ENCODE measurements at regions not wholly inside any gene's neighbourhood (a gene's known extent, or its start where the extent isn't known, plus 50 kb on each side); places are given as distances from the start of the nearest gene placed in this dataset.

DNA sequence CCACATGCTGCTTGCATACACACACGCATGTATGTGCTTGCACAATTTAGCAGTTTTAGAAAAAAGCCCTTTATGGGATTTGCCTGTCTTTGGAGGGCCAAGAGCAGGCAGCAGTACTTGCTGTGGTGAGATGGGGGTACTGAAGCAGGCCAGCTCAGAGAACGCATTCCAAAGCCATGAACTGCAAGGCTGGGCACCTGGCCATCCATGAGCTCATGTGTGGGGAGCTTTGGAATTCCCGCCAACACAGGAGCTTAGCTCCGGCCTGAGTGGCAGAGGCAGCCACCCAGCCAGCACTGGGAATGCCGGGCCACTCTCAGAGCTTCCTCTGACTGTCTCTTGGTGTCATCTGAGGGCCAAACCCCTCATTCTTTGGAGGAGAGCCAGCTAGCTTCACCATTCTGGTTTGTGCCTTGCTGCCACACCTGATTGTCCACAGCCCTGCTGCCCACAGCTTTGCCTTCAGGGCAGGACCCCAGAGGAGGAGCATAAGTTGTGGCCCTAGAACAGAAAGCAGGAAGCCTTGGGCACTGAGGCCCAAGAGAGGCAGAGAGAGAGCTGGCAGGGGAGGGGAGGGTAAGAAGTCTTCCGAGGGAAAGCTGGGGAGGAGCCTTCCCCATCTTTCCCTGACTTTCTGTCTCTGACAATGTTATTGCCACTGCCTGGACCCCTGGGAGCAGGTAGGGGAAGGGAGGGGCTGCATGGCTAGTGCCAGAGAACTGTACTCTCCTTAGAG lies 92.1 kb upstream of the POU3F1 start:
- DNase-seq (ENCODE audit: low read depth, low spot score): peak; percentile 66

DNA sequence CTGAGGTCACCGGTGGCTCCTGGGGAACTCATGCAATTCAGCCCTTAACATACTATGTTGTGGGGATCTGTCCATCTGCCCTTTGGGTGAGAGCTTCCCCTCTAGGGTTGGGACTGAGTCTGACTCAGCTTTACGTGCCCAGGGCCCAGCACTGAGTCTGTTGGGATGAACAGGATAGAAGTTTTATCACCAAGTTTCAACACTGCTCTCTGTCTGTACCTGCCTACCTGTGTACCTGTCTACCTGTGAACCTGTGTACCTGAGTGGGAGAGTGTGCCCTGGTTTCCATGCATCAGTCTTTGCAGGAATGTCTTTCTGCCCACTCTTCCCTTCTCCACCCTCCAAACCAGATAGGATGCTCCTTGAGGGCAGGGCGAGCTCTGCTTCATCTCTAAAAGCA lies 90.6 kb upstream of the POU3F1 start:
- no peak for DNase-seq (ENCODE audit: low read depth, low spot score)

DNA sequence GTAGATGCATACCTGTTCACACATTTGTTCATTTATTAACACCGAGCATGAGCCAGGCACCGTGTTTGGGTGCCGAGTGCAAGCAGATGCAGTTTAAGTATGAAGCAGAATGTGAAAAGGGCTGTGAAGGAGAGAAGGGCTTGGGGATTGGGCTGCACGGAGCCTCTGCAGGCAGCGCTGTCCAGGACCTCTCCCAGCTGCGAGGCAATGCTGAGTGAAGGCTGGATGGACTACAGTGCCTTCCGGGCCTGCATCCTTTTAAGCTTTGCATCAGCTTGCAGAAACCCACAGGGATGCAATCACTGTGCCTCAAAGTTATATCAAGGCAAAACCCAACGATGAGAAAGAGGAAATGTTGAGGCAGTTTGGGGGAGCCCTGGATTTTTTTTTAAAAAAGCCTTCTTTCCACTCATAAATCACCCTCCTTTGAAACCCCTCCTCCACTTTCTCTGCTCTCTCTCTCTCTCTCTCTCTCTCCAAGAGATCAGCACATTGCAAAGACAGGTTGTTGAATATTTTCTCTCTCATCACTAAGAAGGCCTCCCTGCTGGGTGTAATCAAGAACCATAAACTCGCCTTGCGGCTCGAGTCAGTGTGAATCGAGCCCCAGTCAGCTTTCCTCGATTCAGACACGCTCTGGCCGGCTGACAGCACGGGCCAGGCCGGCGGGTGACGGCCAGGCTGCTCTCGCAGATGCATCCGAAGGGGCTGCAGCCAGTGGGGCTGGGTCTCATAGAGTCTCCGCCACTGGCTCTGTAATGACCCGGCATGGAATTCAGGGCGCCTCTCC lies 89.2 kb upstream of the POU3F1 start:
- DNase-seq (ENCODE audit: low read depth, low spot score): no peak

DNA sequence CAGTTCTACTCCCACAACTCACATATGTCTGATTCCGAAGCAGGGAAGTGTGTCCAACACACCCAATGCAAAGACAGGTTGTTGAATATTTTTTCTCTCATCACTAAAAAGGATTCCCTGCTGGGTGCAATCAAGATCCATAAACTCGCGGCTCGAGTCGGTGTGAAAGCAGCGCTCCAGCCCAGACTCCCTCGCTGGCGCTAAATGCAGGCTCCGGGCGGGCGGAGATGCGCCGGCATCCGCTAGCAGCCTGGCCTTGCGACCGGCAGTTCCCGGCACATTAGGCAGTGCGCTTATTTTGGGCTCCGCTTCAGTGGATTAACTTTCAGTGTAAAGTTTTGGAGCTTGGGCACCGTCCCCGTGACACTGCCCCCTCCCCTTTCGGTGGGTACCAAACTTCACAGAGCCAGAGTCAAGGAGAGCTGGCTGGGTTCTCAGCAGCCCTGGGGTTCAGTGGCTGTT lies 87.7 kb upstream of the POU3F1 start:
- DNase-seq (ENCODE audit: low read depth, low spot score): no peak

DNA sequence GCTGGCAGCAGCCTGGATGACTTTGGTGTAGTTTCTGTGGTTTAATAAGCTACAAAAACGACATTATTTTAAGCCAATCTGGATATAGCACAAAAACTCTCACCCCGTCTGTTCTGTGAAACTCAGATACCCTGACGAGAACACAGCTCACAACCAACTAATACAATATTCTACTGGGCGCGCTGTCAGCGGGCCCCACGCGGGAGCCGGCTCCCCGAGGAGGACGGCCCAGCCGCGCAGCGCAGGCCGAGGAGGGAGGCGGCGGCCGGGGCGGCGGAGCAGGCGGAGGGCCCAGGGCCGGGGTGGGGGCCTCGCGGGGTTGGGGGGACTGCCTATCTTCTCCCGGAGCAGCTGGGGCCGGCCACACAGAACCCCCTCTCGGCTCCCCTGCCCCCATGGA lies 87.2 kb upstream of the POU3F1 start:
- DNase-seq (ENCODE audit: low read depth, low spot score): no peak

DNA sequence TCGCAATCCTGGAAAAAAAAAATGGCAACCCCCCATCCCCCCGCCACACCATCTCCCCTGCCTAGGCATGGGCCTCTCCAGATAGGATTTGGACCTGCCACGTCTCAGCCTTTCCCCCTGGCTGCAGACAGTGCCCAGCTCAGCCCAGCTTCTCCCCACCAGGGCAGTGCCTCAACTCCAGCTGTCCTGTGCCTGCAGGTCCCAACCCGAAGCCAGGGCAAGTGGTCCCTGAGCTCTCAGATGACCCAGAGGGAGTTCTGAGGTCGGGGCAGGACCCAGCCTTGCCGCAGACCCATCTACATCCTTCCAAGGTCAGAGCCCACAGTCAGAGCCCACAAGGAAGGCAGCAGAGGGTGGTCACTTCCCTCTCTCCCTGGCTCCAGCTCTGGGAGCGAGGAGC lies 86.7 kb upstream of the POU3F1 start:
- DNase-seq (ENCODE audit: low read depth, low spot score): no peak

DNA sequence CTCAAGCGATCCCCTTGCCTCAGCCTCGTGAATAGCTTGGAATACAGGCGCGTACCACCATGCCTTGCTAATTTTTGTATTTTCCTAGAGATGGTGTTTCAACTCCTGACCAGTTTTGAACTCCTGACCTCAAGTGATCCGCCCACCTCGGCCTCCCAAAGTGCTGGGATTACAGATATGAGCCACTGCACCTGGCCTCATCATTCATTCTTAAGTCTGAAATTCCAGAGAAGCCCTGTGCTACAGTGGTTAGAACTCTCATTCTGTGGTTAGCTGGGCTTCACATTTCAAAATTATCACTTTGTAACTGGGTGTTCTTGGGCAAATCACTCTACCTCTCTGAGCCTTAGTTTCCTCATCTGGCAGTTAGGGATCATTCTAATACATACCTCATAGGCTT lies 86.1 kb upstream of the POU3F1 start:
- DNase-seq (ENCODE audit: low read depth, low spot score): no peak

DNA sequence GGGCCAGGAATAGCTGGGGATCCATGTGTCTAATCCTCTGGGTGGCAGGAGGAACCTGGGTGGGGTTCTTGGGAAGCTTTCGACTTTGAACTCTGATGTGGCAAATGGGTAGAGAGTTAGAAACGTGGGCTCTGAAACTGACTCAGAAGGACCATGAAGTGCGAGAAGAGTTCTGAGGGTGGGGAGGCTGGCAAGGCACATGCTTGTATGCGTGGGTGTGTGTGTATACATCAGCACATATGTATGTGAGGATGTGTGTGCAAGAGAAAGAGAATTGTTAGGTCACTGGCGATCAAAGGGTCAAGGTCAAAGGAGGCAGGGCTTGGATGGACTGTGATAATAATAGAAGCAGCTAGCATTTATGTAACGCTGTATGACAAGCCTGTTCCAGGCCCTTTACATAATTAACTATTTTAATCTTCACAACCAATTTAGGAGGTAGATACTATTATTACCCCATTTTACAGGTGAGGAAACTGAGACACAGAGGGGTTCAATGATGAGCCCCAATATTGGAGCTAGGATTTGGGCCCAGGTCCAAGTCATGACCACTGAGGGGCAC lies 84.5 kb upstream of the POU3F1 start:
- no peak for DNase-seq (ENCODE audit: low read depth, low spot score)

DNA sequence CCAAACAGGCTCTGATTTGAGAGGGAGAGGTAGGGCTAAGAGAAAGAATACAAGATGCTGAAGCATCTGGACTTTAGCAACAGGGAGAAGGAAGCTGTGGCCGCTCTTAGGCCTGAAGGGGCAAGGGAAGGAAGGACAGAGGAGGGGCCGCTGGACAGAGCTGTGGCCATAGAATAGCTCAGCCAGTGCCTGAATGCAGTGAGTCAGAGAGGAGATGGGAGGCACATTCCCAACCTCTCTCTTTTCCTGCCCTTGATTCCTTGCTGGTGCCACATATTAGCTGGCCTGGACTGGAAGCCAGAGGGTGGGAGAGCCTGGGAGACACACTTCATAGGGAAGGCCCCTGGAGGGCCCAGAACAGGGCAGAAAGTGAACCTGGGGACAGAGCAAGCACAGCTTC lies 83.4 kb upstream of the POU3F1 start:
- no peak for DNase-seq (ENCODE audit: low read depth, low spot score)

DNA sequence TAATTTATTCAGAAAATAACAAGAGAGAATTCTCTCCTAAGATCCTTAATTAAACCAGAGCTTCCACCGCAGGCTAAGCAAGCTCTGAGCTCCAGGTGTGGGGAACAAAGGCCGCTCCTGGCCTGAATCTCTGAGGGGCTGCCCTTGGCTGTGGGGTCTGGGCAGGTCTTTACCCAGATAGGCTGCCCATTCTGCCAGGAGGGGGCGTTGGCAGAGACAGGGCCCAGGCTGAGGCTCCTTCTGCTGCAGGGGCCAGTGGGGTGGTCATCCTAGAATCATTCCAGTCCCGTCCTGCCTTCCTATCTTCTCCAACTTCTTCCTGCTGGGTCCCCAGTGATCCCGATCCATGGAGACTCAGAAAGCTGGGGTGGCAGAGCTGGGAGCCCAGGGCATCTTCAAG lies 82.9 kb upstream of the POU3F1 start:
- DNase-seq (ENCODE audit: low read depth, low spot score): no peak

DNA sequence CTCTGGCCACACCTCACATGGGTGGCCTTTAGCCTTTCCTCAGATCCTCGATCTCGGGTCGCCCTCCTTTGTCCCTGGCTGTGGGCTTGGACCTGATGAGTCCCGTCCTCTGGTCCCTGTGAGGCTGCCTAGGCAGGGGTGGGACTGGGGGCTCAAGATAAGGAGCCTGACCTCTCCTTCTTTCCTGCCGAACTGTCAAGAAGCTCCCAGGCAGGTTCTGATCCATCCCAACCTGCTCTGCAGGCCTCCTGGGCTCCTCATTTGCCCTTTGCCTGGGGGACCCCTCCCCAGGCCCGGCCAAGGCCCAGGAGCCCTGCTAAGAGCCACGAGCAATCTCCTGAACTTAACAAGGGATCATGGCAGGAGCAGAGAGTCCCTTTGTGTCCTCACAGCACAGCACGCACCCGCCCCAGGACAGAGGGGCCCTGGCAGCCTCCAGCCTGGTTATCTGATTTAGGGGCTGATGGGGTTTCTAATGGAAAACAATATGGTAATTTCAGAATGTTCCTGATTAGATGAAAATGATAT lies 82.4 kb upstream of the POU3F1 start:
- no peak for DNase-seq (ENCODE audit: low read depth, low spot score)

DNA sequence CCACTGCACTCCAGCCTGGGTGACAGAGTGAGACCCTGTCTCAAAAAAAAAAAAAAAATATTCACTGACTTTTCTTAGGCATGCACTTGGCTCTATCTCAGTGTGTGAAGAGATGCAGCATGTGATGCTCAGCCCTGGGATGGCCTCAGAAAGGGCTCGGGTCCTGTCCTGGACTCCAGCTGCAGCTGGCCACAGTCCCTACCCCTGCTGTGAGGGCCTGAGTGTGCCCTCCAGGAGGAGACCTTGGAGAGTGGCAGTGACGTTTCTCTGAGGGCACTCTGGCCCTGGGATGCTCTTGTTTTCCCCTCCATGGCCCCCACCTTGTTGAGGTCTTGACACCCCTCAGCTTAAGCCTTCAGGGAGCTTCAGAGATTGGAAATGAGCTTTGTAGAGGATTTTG lies 81.9 kb upstream of the POU3F1 start:
- DNase-seq (ENCODE audit: low read depth, low spot score): no peak

DNA sequence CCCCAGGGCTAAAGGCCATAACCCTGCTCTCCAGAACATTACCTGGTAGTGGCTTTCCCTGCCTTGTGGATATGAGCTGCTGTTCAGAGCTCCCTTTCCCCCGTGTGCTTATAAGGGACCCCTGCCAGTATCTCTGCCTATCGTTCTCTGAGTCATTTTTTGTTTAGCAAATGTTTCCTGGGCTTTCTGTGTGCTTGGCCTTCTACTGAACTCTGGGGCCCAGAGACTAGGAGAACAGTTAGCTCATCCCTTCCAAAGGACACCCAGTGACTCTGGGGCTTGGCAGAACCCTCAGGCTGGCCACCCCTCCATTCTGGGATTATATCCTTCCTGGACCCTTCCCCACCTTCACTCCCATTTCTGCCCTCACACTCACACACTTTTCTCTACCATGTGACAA lies 80.8 kb upstream of the POU3F1 start:
- no peak for DNase-seq (ENCODE audit: low read depth, low spot score)

DNA sequence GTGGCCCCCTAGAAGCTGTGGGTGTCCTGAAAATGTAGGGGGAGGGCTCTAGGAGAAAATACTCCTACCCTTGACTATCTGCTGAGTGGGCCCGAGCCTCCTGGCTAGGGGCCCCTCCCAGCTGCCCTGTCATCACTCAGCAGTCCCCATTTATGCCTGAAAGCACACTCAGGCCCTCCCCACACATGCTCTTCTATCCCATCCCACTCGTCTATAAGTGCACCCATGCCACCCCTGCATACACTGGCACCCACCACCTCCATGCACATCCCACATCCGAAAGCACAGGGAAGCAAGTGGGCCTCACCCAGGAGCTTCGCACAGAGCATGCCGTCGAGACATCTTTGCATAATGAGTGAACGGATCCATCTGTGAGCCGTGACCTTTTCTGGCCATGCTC lies 80.4 kb upstream of the POU3F1 start:
- no peak for DNase-seq (ENCODE audit: low read depth, low spot score)

DNA sequence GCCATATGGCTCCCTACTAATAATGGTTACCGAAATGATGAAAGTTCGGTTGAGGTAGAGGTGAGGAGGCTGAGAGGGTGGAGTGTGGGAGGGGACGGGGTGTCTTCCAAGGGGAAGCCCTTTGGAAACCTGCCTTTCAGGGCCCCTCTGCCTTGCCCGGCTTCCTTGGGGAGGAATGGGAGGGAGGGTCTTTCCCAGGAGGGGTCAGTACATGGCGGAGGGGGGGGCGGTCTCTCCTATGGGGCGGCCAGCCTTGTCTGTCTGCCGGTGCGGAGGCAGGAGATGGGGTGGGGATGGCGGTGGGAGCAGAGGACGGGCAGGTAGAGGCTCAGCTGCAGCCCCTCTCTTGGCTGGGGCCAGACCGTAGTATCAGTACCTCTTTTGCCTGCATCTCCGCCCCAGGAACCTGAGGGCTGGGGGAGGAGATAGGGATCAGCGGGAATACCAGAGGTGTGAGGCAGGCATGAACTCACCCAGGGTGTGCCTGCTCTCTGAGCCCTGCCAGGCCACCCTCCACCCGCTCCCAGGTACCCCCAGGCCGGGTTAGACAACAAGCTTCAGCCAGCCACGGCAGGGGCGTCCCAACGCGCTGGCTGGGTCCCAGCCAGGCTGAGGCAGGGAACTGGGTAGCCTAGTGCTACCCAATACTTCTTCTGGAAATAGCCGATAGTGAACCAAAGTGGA lies 79.4 kb upstream of the POU3F1 start:
- DNase-seq (ENCODE audit: low read depth, low spot score): no peak

DNA sequence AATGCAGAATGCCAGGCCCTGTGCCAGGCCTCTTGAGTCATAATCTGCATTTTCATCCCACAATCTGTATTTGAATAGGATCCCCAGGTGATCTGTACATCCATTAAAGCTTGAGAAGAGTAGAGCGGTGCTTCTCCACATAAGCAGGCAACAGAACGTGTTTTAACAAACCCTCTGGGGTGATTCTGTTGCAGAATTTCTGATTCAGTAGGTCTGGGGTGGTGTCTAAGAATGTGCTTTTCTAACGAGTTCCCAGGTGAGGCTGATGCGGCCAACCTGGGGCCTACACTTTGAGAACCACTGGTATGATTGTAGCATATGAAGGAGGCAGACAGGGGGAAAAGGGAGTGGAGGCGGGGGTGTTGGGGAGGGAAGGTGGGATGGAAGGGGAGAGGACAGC lies 78.4 kb upstream of the POU3F1 start:
- no peak for DNase-seq (ENCODE audit: low read depth, low spot score)

DNA sequence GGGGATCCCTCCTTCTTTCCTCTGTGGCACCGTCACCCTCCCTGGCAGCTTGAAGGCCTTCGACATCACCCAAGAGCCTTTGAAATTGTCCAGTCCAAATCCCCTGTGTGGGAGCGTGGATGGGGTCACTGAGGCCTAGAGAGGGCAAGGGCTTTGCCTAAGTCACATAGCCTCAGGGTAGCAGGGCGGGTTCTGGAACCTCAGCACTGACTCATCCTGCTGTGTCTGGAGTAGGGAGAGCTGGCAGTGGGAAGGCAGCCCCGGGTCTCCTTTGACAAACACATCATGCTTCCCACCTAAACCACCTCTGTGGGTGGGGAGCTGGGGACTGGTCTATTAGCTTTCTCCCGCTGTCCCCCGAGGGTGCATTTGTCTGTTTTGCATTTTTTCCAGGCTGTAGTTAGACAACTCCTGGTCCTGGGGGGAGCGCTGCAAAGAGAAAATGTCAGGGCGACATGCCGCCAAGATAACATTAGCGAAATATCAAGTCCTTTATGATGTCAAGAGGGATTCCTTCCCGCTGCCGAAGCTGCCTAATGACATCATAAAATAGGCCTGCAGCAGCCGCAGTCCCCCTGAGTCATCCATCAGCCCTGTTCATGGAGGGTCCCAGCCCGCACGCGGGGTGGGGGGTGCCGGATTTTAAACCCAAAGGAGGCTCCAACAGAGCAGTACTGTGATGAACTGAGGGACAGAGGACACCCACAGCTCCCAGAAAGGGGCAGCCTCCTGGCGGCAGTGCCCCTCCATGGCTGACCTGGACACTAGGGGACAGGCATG lies 77.0 kb upstream of the POU3F1 start:
- DNase-seq (ENCODE audit: low read depth, low spot score): no peak

DNA sequence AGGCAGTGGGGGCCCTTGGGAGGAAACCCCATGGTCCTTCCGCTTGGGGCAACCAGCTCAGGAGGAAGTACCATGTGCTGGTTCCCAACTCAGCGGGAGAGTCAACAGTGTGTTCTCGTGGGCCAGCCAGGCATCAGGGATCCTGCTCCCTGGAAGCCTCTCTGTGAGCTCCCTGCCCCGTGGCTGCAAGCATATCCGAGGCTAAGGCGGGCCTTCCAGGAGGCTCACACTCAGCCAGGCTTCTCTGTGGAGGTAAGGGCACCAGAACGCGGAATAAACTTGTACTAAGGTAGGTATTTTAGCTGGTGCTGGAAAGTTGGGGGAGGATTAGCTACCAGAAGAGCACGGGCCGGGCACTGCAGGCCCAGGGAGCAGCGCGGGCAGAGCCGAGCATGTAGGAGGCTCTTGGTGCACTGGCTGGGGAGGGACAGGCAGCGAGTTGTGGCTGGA lies 74.7 kb upstream of the POU3F1 start:
- no peak for DNase-seq (ENCODE audit: low read depth, low spot score)

DNA sequence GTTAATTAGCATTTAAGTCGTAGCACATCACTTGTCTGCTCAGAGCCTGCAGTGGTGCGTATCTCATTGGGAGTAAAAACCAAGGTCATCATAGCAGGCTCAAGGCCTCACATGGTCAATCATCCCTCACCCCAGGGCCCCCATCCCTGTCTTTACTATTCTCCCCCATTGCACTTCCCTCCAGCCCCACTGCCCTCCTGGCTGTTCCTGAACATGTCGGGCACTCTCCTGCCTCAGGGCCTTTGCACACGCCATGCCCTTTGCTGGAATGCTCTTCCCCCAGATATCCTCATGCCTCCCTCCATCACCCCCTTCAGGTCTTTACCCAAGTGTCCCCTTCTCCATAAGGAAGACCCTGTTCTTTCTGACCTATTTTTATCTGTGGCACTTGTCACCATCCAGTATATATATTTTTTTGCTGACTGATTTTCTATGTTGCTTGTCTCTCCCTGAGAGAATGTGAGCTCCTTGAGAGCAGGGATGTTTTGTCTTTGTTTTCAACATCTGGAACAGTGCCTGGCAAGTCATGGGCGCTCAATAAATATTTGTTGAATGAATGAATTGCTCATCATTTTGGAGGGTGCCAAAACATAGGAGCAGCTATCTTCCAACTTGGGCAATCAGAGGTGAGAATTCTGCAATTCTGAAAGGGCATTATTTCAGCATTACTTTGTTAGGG lies 74.1 kb upstream of the POU3F1 start:
- no peak for DNase-seq (ENCODE audit: low read depth, low spot score)

DNA sequence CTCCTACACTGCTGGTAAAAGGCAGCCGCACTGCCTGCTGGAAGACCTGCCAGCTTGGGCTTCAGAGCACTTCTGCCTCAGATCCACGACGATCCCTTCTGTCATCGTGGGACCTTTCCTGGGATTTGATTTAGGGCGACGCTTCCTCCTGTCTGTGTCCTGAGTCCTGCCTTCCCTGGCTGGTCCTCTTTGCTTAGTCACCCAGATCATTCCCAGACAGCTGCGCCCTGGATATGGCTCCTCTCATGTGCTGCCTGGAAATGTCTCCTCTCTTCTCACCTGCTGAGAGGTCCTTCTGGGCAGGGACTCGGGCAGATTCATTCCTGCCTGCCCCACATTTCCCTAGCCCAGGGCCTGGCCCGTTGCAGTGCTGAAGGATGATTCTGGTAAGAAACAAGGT lies 72.4 kb upstream of the POU3F1 start:
- no peak for DNase-seq (ENCODE audit: low read depth, low spot score)

DNA sequence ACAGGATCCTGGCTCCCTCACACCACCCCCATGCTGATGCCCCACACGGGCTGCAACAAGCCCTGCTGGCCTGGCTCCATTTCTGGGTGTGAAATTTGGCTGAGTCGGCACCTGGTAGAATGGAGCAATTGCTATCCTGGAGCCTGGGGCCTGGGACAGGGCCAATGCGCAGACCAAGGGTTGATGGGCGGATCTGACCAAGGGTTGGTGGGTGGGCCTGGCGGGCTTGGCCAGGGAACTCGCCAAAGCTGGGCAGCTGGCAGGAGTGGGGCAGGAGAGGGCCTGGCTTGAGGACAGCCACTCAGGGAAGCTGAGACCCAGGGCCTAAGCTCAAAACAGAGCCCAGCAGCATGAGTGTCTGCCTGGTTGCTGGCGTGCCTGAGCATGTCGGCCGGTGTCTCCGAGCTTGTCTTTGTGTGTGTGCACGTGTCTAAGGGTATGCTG lies 70.9 kb upstream of the POU3F1 start:
- DNase-seq (ENCODE audit: low read depth, low spot score): no peak
